WTC11 (cell line): ENCODE measurements at regions not wholly inside any gene's neighbourhood (a gene's known extent, or its start where the extent isn't known, plus 50 kb on each side); places are given as distances from the start of the nearest gene placed in this dataset.
"Not testable (repeated sequence)": the region's sequence is repeated elsewhere in the genome, so short reads cannot be mapped to it uniquely, and the experiment has no call there.

Experiments
- ATF2 ChIP-seq: sonication (generic); formaldehyde crosslinking; IDR thresholded peaks from 2 replicates; pipeline ENCODE4 v1.8.1; 2022; ENCODE audit warnings: low read depth, missing genetic modification reagents, borderline replicate concordance
- ATF3 ChIP-seq: sonication (generic); formaldehyde crosslinking; conservative IDR thresholded peaks from 2 replicates; pipeline ENCODE4 v1.8.1; 2022; ENCODE audit warnings: mild to moderate bottlenecking, missing genetic modification reagents
- CREB1 ChIP-seq: sonication (generic); formaldehyde crosslinking; IDR thresholded peaks from 2 replicates; pipeline ENCODE4 v1.8.0; 2023; ENCODE audit warnings: mild to moderate bottlenecking, missing genetic modification reagents
- GABPB1 ChIP-seq: sonication (generic); formaldehyde crosslinking; IDR thresholded peaks from 2 replicates; pipeline ENCODE4 v1.8.1; 2023; ENCODE audit warnings: mild to moderate bottlenecking, missing genetic modification reagents
- NR2C2 ChIP-seq: sonication (generic); formaldehyde crosslinking; IDR thresholded peaks from 2 replicates; pipeline ENCODE4 v1.8.0; 2022; ENCODE audit warnings: mild to moderate bottlenecking, missing genetic modification reagents
- PREB ChIP-seq: sonication (generic); formaldehyde crosslinking; IDR thresholded peaks from 2 replicates; pipeline ENCODE4 v1.8.1; 2022; ENCODE audit warnings: mild to moderate bottlenecking, missing genetic modification reagents, moderate library complexity, borderline replicate concordance
- RELA ChIP-seq: sonication (generic); formaldehyde crosslinking; IDR thresholded peaks from 2 replicates; pipeline ENCODE4 v1.8.1; 2022; ENCODE audit warnings: missing genetic modification reagents, mild to moderate bottlenecking, borderline replicate concordance
- SP1 ChIP-seq: sonication (generic); formaldehyde crosslinking; conservative IDR thresholded peaks from 2 replicates; pipeline ENCODE4 v1.8.1; 2022; ENCODE audit warnings: missing genetic modification reagents
- STAT6 ChIP-seq: sonication (generic); formaldehyde crosslinking; conservative IDR thresholded peaks from 2 replicates; pipeline ENCODE4 v1.8.1; 2023; ENCODE audit warnings: mild to moderate bottlenecking, low read depth, missing genetic modification reagents, moderate library complexity
- TF ChIP-seq, protein P1 (sequence below): fragments of 200-600 bp; IDR thresholded peaks from 2 replicates; pipeline ENCODE4 v1.8.0; 2022; ENCODE audit warnings: antibody characterized with exemption
- TF ChIP-seq, protein P2 (sequence below): sonication (generic); formaldehyde crosslinking; IDR thresholded peaks from 2 replicates; pipeline ENCODE4 v1.8.0; 2022; ENCODE audit warnings: mild to moderate bottlenecking, missing genetic modification reagents

DNA sequence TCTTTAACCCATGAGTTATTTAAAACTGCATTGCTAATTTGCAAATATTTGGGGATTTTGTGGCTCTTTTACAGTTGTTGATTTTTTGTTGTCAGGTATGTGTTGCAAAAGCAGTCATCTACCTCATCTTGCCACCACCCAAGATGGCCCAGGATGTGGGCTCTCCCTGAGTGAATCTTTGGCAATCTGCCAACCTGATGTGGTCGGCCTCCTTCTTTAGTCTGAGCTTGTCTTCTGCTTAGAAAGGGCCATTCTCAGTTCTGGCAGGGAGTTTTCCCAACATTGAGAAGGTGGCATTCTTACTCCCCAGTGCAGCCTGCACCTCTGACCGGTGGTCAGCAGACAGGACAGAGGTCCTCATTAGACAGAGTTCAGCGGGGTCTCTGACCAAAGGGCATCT lies 957.2 kb downstream of the TUBA3C start:
- TF ChIP-seq, protein P1, sequence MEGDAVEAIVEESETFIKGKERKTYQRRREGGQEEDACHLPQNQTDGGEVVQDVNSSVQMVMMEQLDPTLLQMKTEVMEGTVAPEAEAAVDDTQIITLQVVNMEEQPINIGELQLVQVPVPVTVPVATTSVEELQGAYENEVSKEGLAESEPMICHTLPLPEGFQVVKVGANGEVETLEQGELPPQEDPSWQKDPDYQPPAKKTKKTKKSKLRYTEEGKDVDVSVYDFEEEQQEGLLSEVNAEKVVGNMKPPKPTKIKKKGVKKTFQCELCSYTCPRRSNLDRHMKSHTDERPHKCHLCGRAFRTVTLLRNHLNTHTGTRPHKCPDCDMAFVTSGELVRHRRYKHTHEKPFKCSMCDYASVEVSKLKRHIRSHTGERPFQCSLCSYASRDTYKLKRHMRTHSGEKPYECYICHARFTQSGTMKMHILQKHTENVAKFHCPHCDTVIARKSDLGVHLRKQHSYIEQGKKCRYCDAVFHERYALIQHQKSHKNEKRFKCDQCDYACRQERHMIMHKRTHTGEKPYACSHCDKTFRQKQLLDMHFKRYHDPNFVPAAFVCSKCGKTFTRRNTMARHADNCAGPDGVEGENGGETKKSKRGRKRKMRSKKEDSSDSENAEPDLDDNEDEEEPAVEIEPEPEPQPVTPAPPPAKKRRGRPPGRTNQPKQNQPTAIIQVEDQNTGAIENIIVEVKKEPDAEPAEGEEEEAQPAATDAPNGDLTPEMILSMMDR, result not testable (repeated sequence)
- TF ChIP-seq CREB1 (CRISPR knock-in tag); STAT6 (CRISPR knock-in tag); PREB; GABPB1 (CRISPR knock-in tag); ATF3 (CRISPR knock-in tag); RELA (CRISPR knock-in tag); ATF2; NR2C2 (CRISPR knock-in tag); SP1: not testable (repeated sequence)
- TF ChIP-seq, protein P2, sequence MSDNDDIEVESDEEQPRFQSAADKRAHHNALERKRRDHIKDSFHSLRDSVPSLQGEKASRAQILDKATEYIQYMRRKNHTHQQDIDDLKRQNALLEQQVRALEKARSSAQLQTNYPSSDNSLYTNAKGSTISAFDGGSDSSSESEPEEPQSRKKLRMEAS, result not testable (repeated sequence)
